Epithelial cell of prostate (primary cell): ENCODE measurements at regions not wholly inside any gene's neighbourhood (a gene's known extent, or its start where the extent isn't known, plus 50 kb on each side); places are given as distances from the start of the nearest gene placed in this dataset.

Experiments
- DNase-seq: peaks from one replicate; pipeline ENCODE4 v3.0.0-alpha.2; 2011; ENCODE audit warnings: low read depth, low spot score
- H3K27ac ChIP-seq: fragments of 450-650 bp; 2 replicates; pipeline ENCODE4 v1.5.1; 2017; ENCODE audit warnings: mild to moderate bottlenecking

DNA sequence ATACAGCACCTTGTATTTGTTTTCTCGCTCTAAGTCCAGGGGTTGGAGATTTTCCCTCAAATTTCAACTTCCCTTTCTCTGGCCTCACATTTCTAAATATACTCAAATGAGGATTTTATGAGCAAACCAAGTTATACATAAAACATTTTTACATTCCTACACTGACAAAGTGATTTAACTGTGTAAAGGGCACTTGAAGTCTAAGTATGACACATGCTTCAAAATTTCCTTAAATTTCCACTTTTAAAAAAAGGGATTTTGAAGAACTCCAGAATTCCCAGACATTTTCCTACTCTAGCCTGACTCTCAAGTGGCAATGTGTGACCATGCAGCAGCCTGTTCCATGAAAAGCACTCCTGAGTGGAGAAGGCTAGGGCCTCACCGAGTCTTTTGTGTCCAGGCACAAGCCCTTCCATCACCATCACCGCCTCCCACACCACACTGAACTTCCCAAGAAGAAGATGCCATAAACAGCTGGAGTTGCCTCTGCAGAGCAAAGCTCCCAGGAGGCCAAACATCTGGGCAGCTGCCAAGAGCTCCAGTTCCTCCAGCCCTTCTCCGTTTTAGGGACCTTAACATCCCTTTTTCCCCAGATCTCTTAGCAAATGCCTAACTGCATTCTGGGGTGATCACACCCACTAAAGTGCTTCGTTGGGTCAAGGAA, 68.9 kb downstream of the NCR2 start:
- no peak for DNase-seq
- H3K27ac ChIP-seq, result no peak overlapping the region

DNA sequence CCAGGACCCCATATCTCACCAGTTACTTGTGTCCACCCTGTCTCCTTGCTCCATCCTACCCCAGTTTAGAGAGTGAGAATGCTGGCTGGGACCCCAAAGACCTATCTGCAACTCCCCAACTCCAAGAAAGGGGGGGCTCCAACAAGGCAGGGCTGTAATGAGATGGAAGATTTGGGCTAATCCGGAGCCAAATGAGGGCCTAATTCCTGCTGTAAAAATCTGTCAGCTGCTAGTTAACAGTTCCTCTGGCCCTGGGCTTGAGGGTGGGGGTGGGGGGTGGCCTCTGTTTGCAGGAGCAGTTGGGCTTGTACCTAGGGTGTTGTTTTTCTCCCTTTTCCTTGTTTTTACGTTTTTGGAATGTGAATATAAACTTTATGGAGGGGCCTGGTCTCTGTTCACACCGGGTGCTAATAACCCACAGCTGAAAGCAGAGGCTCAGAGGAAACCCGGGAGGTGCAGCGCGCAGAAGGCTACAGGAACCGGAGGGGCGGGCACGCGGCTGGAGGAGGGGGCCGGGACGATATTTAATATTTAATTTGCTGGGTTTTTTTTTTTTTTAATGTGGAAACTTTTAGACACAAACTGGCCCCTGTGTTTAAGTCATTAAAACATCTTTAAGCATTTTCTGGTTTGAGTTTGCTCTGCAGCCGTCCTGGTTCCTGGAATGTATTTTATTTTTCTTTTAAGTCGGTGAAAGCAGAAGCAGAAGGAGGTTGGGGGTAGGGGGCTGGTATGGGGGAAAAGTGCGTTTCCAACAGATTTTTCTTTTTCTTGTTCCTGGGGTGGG, 70.7 kb downstream of the NCR2 start:
- H3K27ac ChIP-seq, result no peak overlapping the region
- no peak for DNase-seq

DNA sequence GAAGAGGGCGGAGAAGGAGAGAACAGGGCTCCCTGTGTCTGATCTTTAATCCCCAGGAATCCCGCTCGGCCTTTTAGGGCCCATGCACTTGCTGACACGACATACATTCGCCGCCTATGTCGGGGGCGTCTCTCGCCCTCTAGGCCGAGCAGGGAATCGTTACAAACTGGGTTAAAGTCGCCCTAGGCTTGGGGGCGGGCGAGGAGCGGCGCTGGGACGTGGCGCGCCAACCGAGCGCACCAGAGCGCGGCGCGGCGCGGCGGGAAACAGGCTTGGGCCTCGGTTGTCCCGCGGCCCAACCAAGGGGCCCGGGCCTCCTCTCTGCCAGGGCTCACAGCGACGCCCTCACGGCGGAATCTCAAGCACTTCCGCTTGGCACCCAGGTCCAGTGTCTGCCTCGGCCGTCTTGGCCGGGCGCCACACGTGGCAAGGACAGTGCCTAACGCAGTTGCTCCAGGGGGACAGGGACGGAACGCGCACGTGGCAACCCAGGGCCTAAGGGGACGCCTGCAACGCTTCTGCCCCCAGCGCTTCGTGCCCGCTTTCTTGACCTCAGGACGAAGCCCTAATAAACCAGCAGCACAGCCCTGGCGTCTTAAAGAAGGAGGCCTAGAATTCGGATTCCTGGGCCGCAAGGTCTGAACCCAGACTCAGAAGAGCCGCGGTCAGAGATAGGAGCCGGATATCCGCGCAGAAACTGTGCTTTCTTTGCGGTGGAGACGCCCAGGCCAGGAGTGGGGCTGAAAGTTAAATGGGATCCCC, 71.5 kb downstream of the NCR2 start:
- DNase-seq, result no peak
- H3K27ac ChIP-seq, result no peak overlapping the region

DNA sequence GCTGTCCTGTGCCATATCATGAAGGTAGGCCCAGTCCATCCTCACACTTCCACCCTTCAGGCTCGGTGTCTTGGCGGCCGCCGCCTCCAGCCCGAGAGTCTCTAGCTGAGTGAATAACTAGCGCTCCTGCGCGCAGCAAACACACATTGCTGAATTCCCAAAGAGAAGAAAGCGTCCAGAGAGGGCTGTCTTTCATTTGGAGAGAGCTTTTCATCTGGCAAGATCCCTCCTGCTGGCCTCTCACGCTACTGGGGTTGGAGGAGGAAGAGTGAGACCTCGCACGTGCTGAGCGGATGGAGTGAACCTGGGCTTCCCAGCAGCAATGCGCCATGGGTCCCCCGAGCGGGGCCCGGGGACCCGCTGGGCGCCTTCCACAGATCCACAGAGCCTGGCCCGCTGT, 73.2 kb downstream of the NCR2 start:
- no peak for DNase-seq
- no peak overlapping the region for H3K27ac ChIP-seq

DNA sequence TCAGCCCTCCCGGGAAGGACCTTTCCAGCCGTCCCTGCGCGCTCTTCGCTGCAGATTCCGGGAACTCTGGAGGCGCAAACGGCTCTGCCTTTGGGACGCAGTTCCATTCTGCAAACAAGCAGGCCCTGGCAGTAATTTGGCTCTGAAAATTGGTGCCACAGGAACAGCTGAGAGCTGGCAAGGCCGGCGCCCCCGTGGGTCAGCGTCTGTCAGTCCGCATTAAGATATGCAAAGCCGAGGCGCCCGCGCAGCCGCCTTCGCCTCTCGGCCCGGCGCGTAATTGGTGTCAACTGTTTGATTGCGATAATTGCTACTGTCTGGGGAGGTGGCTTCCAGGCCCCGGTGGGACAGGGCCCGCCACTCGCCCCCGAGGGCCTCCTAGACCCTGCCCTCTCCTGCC, 73.6 kb downstream of the NCR2 start:
- DNase-seq, result no peak
- H3K27ac ChIP-seq, result no peak overlapping the region

DNA sequence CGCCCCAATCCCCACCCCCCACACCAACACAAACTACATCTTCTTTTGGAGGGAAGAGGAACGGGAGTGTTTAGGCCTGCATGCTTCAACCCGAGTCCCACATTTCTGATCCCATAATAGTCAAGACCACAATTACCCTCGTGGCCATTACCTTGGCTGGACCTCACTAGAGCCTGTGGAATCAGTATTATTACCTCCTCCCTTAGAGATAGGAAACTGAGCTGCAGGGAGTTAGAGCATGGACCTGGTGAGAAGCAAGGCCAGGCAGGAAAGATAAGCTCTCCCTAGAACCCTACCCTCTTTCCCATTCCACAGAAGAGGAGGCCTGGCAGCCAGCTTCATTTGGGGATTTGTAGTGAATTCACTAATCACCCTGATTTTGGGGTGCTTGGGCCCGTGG, 74.1 kb downstream of the NCR2 start:
- no peak for DNase-seq

DNA sequence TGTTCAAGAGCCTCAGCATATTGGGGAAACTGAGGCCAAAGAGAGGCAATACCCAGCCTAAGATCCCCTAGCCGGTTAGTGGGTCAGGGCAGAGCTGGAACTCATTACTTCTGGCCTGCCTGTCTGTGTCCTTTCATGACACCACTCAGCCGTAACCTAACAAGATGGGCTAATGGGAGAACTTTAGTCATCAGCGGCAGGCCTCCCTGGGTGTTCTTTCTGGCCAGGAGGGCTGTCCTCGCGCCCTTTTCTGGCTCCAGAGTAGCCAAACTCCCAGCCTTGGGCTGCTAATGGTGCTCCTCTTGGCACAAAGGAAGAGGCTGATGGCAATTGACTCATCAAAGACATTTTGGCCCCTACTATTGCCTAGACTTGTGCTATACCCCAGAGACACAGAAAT, 76.6 kb downstream of the NCR2 start:
- no peak overlapping the region for H3K27ac ChIP-seq
- no peak for DNase-seq

More for the DNA sequence above, 74.1 kb downstream of the NCR2 start:
- no peak overlapping the region for H3K27ac ChIP-seq

DNA sequence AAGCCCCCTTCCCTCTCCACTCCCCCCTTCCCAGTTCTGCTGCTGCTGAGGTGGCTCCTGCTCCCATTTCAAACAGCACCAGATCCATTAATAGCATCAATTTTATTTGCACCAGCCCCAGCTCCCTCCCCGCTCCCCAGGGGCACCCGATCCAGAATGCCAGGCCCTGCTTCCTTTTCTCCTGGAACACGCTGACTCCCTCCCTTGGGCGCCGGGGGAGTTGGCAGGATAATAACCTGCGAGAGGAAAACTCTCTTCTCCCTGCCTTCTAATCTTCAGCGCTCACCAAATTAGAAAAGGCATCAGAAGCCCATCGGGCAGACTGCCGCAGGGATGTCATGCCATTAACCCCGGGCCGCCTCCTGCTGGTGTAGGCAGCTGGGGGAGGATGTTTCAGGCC, 77.8 kb downstream of the NCR2 start:
- H3K27ac ChIP-seq, result no peak overlapping the region
- DNase-seq, result no peak

DNA sequence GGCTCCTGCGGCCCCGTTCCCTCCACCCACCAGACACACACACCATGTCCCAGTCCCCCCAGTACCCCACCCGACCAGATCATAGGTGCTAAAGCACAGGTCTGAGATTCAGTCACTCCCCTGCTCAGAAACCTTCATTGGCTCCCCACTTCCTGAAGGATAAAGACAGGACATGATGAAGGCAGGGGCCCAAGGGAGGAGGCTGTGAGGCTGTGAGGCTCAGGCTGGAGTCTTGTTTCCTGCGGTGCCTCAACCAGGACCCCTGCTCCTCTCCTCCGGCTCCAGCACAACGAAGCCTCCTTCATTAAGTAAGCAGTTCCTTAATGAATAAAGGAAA, 81.1 kb downstream of the NCR2 start:
- DNase-seq, result no peak
- H3K27ac ChIP-seq, result no peak overlapping the region

DNA sequence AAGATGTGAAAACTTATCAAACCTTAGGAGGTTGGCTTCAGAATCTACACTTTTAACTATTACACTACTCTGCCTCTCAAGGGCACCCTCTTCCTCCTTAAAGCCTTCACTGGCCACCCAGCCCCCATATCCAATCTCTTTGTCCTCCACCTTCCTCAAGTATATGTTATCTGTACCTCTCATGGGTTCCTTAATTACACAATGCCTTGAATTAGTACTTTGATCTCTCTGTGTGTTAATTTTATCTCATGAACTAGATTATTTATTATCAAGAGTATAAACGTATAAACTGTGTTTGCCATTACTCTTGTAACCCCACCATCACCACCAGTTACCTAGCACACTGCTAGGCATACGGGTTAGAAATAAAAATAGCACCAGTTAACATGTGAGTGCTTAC, 83.3 kb downstream of the NCR2 start:
- DNase-seq, result no peak

DNA sequence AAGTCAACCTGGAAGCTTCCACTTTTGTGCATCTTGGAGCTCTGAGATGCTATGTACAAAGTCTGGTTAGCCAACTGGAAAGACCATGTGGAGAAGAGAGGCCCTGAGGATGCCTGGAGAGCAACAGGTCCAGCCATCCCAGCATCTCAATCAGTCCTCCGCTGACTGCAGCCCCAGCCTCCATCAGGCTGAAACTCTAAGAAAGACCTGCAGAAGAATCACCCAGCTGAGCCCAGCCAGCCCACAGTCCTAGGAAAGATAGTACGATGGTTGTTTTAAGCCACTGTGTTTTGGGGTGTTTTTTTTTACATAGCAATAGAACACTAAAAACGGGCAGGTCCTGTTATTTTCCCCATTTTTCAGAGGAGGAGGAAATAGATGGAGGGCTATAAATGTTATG, 84.0 kb downstream of the NCR2 start:
- no peak overlapping the region for H3K27ac ChIP-seq
- DNase-seq, result no peak

More for the DNA sequence above, 83.3 kb downstream of the NCR2 start:
- H3K27ac ChIP-seq, result no peak overlapping the region

DNA sequence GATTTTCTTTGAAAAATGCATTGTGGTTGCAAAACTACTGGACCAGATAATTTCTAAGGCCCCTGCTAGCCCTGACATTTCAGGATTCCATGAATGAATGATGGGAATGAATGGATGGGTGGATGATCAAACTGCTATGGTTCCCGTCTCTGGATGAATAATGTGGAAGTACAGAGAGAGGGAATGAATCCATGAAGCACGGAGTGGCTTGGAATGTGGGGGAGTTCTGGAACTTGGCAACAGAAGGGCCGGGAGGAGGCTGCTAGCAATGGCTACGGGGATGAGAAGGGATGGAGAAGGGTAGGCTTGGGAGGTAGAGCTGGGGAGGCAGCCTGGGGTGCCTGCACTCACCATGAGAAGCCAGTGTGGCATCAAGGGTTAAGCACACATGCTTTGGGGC, 84.8 kb downstream of the NCR2 start:
- no peak for DNase-seq
- no peak overlapping the region for H3K27ac ChIP-seq

DNA sequence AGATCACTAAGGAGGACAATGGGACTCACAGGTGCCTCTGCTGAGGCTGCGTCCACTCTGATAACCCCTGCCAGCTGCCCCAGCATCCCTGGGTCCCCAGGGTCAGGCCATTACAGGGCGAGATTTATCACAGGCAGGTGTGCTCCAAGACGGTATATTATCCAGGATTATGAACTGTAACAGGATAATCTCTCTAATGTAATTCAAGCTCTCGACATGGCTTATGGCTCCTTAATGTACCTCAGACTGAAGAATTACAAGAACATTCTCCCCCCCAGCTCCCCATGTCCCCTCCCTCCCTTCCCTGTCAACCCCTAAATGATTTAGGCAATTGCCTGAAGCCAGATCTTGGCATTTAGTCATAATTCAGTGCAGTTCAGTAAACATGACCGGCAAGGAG, 86.8 kb downstream of the NCR2 start:
- H3K27ac ChIP-seq, result no peak overlapping the region
- DNase-seq, result no peak

DNA sequence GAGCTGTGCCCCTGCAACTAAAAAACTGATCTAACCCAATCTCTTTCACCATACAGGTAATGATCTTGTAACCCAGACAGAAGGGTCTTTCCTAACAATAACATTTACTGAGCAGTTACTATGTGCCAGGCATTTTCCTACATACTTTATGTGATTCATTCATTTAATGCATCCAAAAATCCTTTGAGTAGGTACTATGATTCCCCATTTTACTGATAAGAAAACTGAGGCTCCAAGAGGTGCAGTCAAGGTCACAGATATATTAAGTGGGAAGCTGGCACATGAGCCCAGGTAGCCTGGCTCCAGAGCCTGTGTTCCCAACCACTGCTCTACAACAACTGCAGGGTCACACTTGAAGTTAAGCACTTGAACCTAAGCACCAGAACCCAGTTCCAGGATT, 87.6 kb downstream of the NCR2 start:
- DNase-seq, result no peak

DNA sequence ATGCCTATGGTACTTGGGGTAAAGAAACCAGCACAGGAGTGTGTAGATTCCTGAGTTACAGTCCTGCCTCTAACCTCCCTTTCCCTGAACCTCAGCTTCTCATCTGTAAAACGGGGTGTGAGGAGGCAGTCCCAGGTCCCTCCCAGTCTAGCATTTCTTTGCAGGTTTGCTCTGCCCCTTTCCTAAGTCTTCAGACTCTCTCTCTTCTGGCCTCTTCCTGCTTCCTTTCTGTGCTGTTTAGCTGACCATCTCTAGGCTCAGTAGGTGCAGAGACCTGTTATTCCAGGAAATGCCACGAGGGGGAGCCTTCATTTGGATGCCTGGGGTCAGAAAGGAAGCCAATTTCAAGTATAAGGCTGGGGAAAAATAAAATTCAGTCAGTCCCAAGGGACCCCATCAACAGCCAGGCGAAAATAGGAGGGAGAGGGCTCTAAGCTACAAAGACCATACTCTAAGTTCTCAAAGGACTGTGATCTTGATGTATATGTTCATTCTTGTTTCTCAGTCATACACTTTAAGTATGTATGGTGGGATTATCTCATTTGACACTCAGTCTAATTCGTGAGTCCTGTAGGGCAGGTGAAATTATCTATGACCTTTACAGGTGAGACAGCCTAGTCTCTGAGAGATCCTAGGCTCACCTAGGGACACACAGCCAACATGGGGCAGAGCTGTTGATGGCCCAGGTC, 89.1 kb downstream of the NCR2 start:
- peak; percentile 10 for DNase-seq

More for the DNA sequence above, 87.6 kb downstream of the NCR2 start:
- H3K27ac ChIP-seq, result no peak overlapping the region

DNA sequence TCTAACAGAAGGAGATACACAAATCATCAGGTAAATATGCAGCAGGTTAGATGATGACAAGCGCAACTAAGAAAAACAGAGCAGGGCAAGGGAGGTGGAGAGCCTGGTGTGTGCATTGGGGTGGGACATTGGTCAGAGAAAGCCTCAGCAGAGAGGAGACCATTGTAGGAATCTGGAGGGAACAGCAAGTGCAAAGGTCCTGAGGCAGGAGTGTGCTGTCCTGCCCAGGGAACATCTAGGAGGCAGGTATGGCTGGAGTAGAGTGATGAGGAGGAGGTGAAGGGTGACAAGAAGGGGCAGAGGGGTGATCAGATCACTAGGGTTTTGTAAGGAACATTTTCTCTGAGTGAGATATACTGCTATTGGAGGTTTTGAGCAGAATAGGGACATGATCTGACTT, 90.1 kb downstream of the NCR2 start:
- H3K27ac ChIP-seq, result no peak overlapping the region
- no peak for DNase-seq

More for the DNA sequence above, 89.1 kb downstream of the NCR2 start:
- H3K27ac ChIP-seq, result no peak overlapping the region

DNA sequence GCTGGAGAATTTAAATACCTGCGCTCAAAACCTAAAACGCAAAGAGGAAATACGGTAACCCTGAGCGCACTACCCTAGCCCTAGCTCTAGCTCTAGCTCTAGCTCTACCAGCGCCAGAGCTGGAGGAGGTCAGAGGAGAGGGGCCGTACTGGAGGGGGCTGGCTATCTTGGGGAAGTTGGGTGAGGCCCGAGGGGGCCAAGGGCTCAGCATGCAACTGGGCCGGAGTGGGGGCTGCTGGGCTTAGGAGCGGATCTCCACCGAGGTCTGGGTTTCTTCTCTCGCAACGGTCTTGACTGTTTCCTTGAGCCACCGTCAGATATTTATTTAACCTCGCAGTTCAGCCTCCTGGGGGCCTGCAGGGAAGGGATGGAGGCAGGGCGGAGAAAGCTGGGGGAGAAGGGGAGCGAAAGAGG, 91.0 kb downstream of the NCR2 start:
- no peak overlapping the region for H3K27ac ChIP-seq
- no peak for DNase-seq

DNA sequence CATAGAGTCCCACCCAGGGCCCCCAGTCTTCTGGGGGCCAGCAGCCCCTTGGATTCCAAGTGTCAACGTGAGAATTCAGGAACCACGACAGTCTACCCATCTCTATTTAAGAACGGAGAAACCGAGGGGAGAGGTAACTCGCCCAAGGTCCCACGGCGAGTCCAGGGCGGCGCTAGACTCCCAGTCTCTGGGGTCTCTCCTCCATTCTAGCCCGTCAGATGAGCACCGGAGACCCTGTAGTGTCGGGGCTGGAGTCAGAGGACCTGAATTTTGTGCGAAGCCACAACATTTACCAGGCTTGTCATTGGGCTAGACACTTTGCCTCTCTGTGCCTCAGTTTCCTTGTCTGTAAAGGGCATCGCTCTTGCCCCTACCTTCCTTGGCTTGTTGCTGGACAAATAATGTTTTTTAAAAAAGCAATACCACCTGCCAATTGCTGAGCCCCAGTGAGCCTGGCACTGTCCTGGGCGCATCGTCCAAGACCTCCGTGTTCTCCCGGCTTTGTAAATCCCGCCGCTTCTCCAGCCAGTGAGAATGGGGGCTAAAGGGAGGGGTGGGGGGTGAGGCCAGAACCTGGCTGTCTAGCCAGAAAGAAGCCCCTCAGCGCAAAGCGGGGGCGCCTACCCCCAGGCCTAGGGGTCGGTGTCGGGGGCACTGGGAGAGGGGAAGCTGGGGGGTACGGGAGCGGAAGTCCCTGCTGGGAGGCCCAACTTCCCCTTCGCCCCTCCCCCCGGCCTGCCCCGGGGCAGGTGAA, 91.7 kb downstream of the NCR2 start:
- DNase-seq, result no peak
- no peak overlapping the region for H3K27ac ChIP-seq

DNA sequence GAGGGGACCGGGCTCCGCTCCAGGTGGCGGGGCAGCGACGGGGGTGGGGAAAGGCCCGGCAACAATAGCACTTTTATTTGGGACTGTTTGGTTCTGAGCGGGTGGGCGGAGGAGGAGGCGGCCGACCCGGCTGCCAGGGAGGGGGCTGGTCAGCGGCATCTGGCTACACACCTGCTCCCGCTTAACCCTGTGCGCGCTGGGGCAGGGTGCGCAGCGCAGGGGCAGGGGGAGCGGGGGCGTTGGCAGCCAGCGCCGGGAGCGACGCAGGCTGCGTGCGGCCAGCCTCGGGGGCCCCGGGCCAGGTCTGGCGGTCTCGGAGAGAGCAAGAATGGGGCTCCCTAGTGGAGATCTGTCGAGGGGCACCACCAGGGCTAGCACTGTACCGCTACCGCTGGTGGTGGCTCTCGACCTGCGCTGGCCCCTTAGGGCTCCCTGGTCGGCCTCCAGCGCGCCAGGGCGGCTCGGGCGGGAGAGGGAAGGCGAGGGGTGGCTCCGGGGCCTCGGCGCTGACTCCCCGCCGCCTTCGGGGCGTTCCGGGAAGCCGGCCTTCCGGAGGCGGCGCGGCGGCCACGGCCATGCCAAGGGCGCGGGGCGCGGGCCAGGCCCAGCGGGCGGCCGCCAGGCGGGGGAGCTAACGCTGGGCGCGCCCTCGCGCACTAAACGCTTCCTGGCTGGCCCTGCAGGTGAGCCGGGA, 92.4 kb downstream of the NCR2 start:
- no peak overlapping the region for H3K27ac ChIP-seq
- DNase-seq, result no peak
